ENCODE measurements at regions not wholly inside any gene's neighbourhood (a gene's known extent, or its start where the extent isn't known, plus 50 kb on each side); places are given as distances from the start of the nearest gene placed in this dataset.

DNA sequence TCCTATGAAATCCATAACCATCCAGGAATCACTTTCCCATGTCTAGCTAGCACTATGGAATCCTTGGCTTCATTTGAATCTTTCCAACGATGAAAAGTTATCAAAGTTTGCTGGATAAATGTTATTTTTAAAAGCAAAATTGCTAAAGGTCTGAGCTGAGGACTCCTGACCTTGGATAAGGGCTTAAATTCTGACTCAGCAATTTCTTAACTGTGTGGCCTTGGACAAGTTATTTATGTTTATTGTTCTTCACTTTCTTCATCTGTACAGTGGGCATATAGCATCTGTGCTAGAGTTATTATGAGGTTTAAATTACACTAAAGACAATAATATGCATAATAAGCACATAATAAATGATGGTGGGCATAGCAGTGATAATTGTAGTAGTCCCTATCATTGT, 227.5 kb downstream of the KCNS3 start:
- TF ChIP-seq POLR2A (IDR thresholded peaks at IDR 0.05): no peak
- TF ChIP-seq, protein P1, sequence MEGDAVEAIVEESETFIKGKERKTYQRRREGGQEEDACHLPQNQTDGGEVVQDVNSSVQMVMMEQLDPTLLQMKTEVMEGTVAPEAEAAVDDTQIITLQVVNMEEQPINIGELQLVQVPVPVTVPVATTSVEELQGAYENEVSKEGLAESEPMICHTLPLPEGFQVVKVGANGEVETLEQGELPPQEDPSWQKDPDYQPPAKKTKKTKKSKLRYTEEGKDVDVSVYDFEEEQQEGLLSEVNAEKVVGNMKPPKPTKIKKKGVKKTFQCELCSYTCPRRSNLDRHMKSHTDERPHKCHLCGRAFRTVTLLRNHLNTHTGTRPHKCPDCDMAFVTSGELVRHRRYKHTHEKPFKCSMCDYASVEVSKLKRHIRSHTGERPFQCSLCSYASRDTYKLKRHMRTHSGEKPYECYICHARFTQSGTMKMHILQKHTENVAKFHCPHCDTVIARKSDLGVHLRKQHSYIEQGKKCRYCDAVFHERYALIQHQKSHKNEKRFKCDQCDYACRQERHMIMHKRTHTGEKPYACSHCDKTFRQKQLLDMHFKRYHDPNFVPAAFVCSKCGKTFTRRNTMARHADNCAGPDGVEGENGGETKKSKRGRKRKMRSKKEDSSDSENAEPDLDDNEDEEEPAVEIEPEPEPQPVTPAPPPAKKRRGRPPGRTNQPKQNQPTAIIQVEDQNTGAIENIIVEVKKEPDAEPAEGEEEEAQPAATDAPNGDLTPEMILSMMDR (IDR thresholded peaks at IDR 0.05): no peak
- H3K36me3 ChIP-seq: no peaks in the 10 kb centered on the region
- H3K9me3 ChIP-seq: no peaks in the 10 kb centered on the region
- H3K27ac ChIP-seq: no peak overlapping the region
- DNase-seq: no peak
- no peak overlapping the region for H3K4me3 ChIP-seq
- no peaks in the 10 kb centered on the region for H3K27me3 ChIP-seq
- WGBS, 2 donors: 62 to 86% methylated on average over 1 of the region's 1 CpG
- intact Hi-C loops (cut with DNase I): no loop called here
- no peaks in the 10 kb centered on the region for H3K4me1 ChIP-seq

DNA sequence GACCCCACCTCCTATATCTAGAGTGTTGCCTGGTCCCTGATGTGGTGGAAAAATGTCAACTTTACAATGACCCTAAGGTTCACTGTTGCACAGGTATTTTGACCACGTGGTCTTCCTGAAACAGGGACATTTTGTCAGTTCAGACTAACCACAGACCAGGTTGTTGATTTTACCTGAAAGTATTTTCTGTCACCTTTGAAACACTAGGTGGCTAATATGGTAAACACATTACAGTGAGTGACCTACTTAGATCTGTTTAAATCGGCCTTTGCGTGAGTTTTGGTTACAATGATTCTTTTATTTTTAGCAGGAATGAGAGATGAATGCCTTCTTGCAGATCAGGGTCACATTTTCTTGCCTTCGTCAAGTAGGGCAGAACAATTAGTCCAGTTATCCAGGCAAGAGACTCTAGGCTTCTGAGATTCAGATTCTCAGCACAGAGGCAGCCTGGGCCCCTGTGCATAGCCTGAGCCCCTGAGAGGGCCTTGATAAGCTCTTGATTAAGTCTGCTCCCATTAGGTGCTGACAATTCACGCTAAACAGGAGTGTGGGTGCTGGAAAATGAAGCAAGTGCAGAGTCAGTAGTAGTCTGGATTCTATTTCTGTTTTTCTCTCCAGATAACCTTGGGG, 226.2 kb downstream of the KCNS3 start:
- H3K27ac ChIP-seq: no peak overlapping the region
- H3K4me1 ChIP-seq: no peaks in the 10 kb centered on the region
- 33 to 40% methylated on average over 4 to 5 of the region's 5 CpGs for WGBS, 2 donors
- no peaks in the 10 kb centered on the region for H3K9me3 ChIP-seq
- H3K36me3 ChIP-seq: no peaks in the 10 kb centered on the region
- no peak for TF ChIP-seq POLR2A (IDR thresholded peaks at IDR 0.05)
- TF ChIP-seq, protein P1 (IDR thresholded peaks at IDR 0.05): no peak
- H3K27me3 ChIP-seq: no peaks in the 10 kb centered on the region
- no peak for DNase-seq
- H3K4me3 ChIP-seq: no peak overlapping the region
- intact Hi-C loops (cut with DNase I): no loop called here

DNA sequence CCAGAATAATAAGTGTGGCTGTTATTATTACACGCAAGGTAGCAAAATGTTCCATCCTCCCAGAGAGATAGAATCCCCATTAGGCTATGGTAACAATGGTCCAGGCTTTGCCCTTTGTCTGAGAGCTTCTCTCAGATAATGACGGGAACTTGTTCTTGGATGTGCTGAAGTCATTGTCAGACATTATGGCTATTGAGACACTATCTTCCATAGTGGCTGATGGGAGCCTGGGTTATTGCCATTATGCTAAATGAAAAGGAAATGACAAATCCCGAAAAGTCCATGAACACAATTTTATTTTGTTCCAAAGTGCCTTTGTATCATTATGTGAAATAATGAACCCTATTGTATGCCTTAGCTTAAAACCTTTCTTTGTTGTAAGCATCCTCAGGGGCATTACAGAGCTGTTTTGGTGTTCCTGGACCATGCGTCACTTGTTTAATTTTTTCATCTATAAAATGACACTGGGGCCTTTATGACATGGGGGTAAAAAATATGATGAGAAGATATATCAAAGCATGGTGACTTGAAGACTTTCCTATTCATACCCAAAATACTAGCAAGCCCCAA, 218.5 kb downstream of the KCNS3 start:
- no peaks in the 10 kb centered on the region for H3K4me1 ChIP-seq
- no peak overlapping the region for H3K27ac ChIP-seq
- no peak for DNase-seq
- no peaks in the 10 kb centered on the region for H3K27me3 ChIP-seq
- H3K4me3 ChIP-seq: no peak overlapping the region
- no peaks in the 10 kb centered on the region for H3K9me3 ChIP-seq
- intact Hi-C loops (cut with DNase I): no loop called here
- WGBS, 2 donors: 85 to 91% methylated on average over 3 to 4 of the region's 4 CpGs
- H3K36me3 ChIP-seq: no peaks in the 10 kb centered on the region
- TF ChIP-seq, protein P1 (IDR thresholded peaks at IDR 0.05): no peak
- no peak for TF ChIP-seq POLR2A (IDR thresholded peaks at IDR 0.05)

DNA sequence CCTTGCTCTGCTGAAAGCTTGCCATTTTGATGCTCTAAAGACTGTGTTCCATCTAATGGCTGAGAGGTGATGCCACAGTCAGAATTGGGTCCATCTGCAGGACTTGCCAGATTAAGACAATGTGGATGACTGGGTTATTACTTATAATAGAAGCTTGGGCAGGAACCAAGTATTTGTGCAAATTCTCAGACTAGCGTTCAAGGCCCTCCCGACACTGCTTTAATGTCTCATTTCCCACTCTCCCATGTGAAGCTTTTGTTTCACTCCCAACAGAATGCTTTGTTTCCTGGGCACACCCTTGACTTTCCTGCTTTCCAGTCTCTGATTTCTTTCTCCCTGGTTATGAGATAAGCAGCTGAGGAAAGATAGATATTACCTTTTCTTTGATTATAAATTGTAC, 215.8 kb downstream of the KCNS3 start:
- peaks cover 0 to 4% (median 0%) of the 10 kb centered on the region in 4 donors for H3K27me3 ChIP-seq
- no peaks in the 10 kb centered on the region for H3K36me3 ChIP-seq
- DNase-seq: no peak
- H3K27ac ChIP-seq: no peak overlapping the region
- H3K9me3 ChIP-seq: no peaks in the 10 kb centered on the region
- no peaks in the 10 kb centered on the region for H3K4me1 ChIP-seq
- no peak for TF ChIP-seq POLR2A (IDR thresholded peaks at IDR 0.05)
- TF ChIP-seq, protein P1 (IDR thresholded peaks at IDR 0.05): no peak
- intact Hi-C loops (cut with DNase I): no loop called here
- no peak overlapping the region for H3K4me3 ChIP-seq
- WGBS, 2 donors: 0 to 45% methylated on average over 1 to 2 of the region's 2 CpGs

DNA sequence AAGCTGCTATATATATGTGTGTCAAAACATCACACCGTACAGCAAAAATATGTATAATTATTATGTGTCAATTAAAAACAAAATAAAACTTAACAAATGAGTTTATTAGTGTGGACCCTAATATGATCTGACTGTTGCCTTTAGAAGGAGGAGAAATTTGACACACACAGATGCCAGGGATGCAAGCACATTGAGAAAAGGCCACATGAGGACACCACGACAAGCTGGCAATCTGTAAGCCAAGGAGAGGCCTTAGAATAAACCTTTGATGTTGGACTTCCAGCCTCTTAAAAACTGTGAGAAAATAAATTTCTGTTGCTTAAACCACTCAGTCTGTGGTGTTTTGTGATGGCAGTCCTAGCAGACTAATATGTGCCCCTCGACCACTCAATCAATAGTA, 214.7 kb downstream of the KCNS3 start:
- 83 to 88% methylated on average over 3 of the region's 3 CpGs for WGBS, 2 donors
- Histone ChIP-seq H3K27ac (no peak overlapping the region), H3K4me3 (no peak overlapping the region), H3K4me1 (no peaks in the 10 kb centered on the region), H3K9me3 (no peaks in the 10 kb centered on the region), H3K36me3 (no peaks in the 10 kb centered on the region), H3K27me3 (peaks cover 0 to 4% (median 0%) of the 10 kb centered on the region in 4 donors)
- intact Hi-C loops (cut with DNase I): no loop called here
- no peak for DNase-seq
- TF ChIP-seq, protein P1 (IDR thresholded peaks at IDR 0.05): no peak
- TF ChIP-seq POLR2A (IDR thresholded peaks at IDR 0.05): no peak

All from esophagus squamous epithelium (tissue), 5 donors.